Activated CD4-positive, alpha-beta memory T cell treated with anti-CD3 and anti-CD28 coated beads, Interleukin-2, amount 10 ng/mL, durations not matched to agents 7 days and 5 days (primary cell): ENCODE measurements at regions not wholly inside any gene's neighbourhood (a gene's known extent, or its start where the extent isn't known, plus 50 kb on each side); places are given as distances from the start of the nearest gene placed in this dataset.
"Not testable (repeated sequence)": the region's sequence is repeated elsewhere in the genome, so short reads cannot be mapped to it uniquely, and the experiment has no call there.

Source experiments
- CTCF ChIA-PET: fragments of 350-600 bp; sonication (Branson Sonifier 250); formaldehyde crosslinking; loops from one replicate; lab custom pipeline; 2021; ENCODE audit warnings: antibody characterized with exemption, inconsistent platforms; lab: Charles Lee
- POLR2A ChIA-PET: fragments of 350-600 bp; sonication (Branson Sonifier 250); formaldehyde crosslinking; loops from one replicate; lab custom pipeline; 2021; ENCODE audit warnings: antibody characterized with exemption; lab: Charles Lee
- DNase-seq: peaks from one replicate; pipeline ENCODE4 v3.0.0-alpha.2; 2020
- H3K27ac Mint-ChIP-seq: one replicate; pipeline ENCODE4 v1.8.0; 2021; ENCODE audit warnings: mild to moderate bottlenecking, mixed read lengths
- H3K27me3 Mint-ChIP-seq: one replicate; pipeline ENCODE4 v1.8.0; 2021; ENCODE audit warnings: mixed read lengths
- H3K36me3 Mint-ChIP-seq: one replicate; pipeline ENCODE4 v1.8.0; 2021; ENCODE audit warnings: low read depth, mixed read lengths
- H3K4me1 Mint-ChIP-seq: one replicate; pipeline ENCODE4 v1.8.0; 2021; ENCODE audit warnings: mixed read lengths
- H3K4me3 Mint-ChIP-seq: one replicate; pipeline ENCODE4 v1.8.0; 2021; ENCODE audit warnings: mild to moderate bottlenecking, mixed read lengths
- H3K9me3 Mint-ChIP-seq: one replicate; pipeline ENCODE4 v1.8.0; 2021; ENCODE audit warnings: mixed read lengths

DNA sequence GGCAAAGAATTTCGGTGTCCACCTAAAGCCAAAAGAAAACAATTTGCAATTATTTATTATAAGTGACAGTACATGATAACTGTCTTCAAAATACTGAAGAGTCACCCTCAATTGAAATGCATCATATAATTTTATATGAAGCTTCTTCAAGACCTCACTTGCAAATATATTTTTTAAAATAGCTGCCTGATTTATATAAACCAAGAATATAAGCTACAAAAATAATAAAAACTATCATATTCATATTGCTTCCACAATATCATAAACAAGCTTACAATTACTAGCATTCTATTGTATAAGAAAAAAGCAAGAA lies 144.1 kb downstream of the CETN3 start:
- no peaks in the 10 kb centered on the region for H3K9me3 Mint-ChIP-seq
- ChIA-PET CTCF (interaction anchor here (0.6 to 3.9 kb wide), 10 partner anchors 10 to 1539 kb away, joined by 3 to 42 read pairs (median 3); partner anchors contain the start of gene LYSMD3), POLR2A (no interaction called here)
- DNase-seq = no peak
- H3K27me3 Mint-ChIP-seq = no peaks in the 10 kb centered on the region
- H3K36me3 Mint-ChIP-seq = no peaks in the 10 kb centered on the region
- H3K4me3 Mint-ChIP-seq = no peak overlapping the region
- no peak overlapping the region for H3K27ac Mint-ChIP-seq
- H3K4me1 Mint-ChIP-seq = no peaks in the 10 kb centered on the region

DNA sequence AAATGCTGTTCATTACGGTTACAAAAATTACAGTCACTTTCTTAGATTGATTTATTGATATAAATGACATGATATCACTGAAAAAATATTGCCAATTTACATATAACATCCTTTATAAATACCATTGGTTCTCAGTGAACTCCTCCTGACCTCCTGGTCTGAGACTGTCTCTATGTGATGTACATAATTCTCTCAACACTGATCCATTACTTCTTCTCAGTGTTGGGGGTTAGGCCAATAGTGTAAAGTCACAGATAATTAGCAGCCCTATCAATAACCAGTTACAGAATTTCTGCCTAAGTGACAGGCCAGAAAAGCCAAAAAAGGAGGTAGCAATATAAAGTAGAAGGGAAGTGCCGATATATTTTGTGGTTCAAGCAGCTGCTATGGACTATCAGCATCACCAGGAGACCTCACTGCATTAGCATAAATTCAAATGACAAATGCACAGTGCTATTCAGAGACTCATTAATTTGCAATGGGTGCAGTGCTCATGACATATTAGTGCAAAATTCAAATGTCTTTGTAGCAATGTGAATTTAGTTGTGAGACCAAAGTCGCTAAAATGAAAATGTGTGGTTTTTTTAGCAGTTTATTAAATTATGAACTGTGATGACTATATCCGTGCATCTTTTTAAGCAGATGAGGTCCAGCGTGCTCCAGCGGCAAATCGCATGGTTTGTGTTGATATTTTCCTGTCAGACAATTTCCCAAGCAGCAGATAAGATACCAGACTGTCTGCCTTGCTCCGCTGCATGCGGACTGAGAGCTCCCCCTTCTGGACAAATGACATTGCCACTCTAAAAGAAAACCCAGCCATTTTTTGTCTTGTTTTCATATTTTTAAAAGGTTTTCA lies 144.6 kb downstream of the CETN3 start:
- Mint-ChIP-seq H3K27ac (no peak overlapping the region), H3K36me3 (no peaks in the 10 kb centered on the region), H3K4me3 (no peak overlapping the region), H3K9me3 (no peaks in the 10 kb centered on the region), H3K4me1 (no peaks in the 10 kb centered on the region), H3K27me3 (no peaks in the 10 kb centered on the region)
- CTCF ChIA-PET = interaction anchor here (0.8 to 3.9 kb wide), 9 partner anchors 26 to 1539 kb away, joined by 3 to 42 read pairs (median 3); partner anchors contain the start of gene LYSMD3
- POLR2A ChIA-PET = no interaction called here
- peak; percentile 45 for DNase-seq

DNA sequence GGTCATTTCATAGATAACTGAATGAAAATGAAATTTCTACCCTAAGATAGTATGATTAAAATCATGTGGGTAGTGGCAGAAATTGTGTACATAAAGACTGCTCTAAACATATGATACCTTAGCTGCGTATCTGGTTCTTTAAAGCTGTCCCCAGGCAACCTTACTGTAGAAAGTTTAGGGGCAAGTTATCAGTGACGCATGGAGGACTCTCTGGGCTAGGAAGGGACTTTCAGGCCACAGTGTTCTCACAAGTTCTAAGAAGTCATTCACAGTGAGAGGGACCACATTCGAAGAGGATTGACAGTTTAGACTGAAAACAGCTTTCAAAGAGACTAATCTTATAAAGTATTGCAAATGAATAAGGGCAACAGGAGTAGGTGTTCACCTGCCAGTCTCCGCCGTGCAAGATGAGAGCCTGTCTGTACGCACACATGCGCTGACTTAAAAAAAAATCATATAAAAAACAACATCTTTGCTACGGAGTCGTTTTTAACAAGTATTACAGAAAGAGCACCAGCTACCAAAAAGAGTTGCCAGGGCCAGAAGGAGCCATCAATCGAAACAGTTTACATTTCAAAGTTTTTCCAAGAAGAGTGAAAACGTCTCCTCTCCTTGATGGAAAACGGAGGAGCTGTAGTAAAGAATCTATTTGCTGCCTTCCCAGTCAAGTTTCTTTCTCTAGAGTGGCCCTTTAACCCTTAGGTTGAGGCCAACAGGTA lies 146.3 kb downstream of the CETN3 start:
- Mint-ChIP-seq H3K4me1 (no peaks in the 10 kb centered on the region), H3K36me3 (no peaks in the 10 kb centered on the region), H3K4me3 (no peak overlapping the region), H3K27me3 (no peaks in the 10 kb centered on the region), H3K27ac (no peak overlapping the region), H3K9me3 (no peaks in the 10 kb centered on the region)
- DNase-seq = no peak
- ChIA-PET POLR2A (no interaction called here), CTCF (interaction anchor here (0.6 to 3.9 kb wide), 3 partner anchors 155 to 1534 kb away, joined by 3 to 42 read pairs (median 4); no protein-coding TSS in a partner anchor)

DNA sequence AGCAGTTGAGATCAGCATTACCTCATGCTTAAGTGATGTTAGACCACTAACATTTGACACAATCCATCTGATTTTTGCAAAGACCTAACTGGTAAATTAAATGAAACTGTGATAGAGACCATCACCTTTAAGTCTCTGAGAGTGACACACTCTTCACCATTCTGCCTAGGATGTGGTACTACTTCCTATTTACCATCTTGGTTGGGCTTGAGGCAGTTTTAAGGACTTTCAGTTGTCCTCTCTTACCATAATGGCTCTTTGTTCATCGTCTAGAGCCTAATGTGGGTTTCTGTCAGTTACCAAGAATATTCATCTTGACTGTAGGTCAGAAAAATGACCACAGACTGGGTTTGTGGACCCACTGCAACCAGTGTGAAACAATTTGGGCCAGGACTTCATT lies 158.1 kb downstream of the CETN3 start:
- Mint-ChIP-seq H3K4me1 (no peaks in the 10 kb centered on the region), H3K27me3 (no peaks in the 10 kb centered on the region), H3K36me3 (no peaks in the 10 kb centered on the region), H3K9me3 (no peaks in the 10 kb centered on the region), H3K4me3 (no peak overlapping the region), H3K27ac (no peak overlapping the region)
- ChIA-PET CTCF (no interaction called here), POLR2A (no interaction called here)
- no peak for DNase-seq

DNA sequence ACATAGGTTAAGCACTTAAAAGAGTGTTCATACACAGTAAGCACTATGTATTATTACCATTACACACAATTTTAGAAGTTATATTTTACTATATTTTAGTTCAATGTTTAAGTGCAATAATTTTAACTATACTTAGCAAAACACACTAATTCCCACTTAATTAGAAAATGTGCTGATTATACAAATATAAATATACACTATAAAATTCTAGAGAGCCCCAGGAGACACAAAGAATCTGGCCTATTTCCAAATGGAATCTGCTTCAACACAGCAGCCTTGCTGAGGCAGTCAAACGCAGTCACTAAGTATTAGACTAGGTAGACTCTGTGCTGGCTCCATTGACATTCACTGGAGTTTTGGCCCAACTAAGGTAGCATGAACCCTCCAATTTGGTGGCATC lies 160.9 kb downstream of the CETN3 start:
- no peaks in the 10 kb centered on the region for H3K36me3 Mint-ChIP-seq
- H3K27ac Mint-ChIP-seq = no peak overlapping the region
- CTCF ChIA-PET = interaction anchor here (0.5 kb wide), 1 partner anchor 65 kb away, joined by 3 read pairs; no protein-coding TSS in a partner anchor
- no peak for DNase-seq
- no peaks in the 10 kb centered on the region for H3K27me3 Mint-ChIP-seq
- no peaks in the 10 kb centered on the region for H3K4me1 Mint-ChIP-seq
- POLR2A ChIA-PET = no interaction called here
- H3K9me3 Mint-ChIP-seq = no peaks in the 10 kb centered on the region
- no peak overlapping the region for H3K4me3 Mint-ChIP-seq

DNA sequence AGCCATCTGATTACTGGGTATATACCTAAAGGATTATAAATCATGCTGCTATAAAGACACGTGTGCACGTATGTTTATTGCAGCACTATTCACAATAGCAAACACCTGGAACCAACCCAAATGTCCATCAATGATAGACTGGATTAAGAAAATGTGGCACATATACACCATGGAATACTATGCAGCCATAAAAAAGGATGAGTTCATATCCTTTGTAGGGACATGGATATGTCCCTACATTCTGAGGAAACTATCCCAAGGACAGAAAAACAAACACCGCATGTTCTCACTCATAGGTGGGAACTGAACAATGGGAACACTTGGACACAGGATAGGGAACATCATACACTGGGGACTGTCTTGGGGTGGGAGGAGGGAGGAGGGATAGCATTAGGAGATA lies 165.7 kb downstream of the CETN3 start:
- H3K36me3 Mint-ChIP-seq, H3K27ac Mint-ChIP-seq, H3K27me3 Mint-ChIP-seq, POLR2A ChIA-PET, H3K4me1 Mint-ChIP-seq, DNase-seq, H3K9me3 Mint-ChIP-seq, H3K4me3 Mint-ChIP-seq, CTCF ChIA-PET: not testable (repeated sequence)

DNA sequence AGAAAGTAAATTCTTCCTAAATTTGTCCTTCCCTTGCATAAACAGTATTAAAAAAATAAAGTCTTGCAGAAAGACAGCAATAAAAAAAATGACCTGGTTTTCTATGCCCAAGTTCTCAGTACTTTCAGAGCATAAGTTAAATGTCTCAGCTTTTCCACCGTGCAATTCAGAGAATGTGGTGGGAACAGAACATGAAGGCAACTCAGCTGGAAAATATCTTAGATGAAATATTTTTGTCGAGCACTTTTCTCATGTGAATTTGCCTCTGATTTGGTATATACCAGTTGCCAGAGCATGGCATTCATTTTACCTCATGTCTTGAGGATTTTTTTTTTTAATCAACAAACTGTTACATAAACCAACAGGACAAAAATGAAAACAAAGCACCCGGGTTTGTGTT lies 176.1 kb downstream of the CETN3 start:
- CTCF ChIA-PET = no interaction called here
- H3K36me3 Mint-ChIP-seq = no peaks in the 10 kb centered on the region
- H3K4me3 Mint-ChIP-seq = no peak overlapping the region
- H3K27ac Mint-ChIP-seq = no peak overlapping the region
- no peaks in the 10 kb centered on the region for H3K4me1 Mint-ChIP-seq
- H3K9me3 Mint-ChIP-seq = no peaks in the 10 kb centered on the region
- DNase-seq = no peak
- POLR2A ChIA-PET = no interaction called here
- no peaks in the 10 kb centered on the region for H3K27me3 Mint-ChIP-seq

DNA sequence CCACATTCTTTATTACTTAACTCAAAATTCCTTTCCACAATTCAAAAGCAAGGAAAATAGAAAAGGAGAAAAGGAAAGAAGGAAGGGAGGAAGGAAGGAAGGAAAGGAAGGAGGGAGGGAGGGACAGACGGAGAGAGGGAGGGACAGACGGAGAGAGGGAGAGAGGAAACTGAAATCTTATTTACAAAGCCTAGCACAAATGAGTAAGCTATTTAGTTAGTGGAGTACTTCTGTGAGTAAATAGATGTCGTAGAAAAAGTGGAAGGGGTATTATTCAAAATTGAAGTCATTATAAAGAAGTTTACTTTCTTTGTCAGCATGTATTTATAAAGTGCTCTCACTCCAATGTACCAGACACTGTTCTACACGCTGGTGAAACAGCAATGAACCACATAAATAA lies 177.9 kb downstream of the CETN3 start:
- CTCF ChIA-PET = no interaction called here
- no peaks in the 10 kb centered on the region for H3K9me3 Mint-ChIP-seq
- POLR2A ChIA-PET = no interaction called here
- H3K4me3 Mint-ChIP-seq = no peak overlapping the region
- H3K36me3 Mint-ChIP-seq = no peaks in the 10 kb centered on the region
- H3K4me1 Mint-ChIP-seq = no peaks in the 10 kb centered on the region
- H3K27me3 Mint-ChIP-seq = no peaks in the 10 kb centered on the region
- H3K27ac Mint-ChIP-seq = no peak overlapping the region
- DNase-seq = no peak

DNA sequence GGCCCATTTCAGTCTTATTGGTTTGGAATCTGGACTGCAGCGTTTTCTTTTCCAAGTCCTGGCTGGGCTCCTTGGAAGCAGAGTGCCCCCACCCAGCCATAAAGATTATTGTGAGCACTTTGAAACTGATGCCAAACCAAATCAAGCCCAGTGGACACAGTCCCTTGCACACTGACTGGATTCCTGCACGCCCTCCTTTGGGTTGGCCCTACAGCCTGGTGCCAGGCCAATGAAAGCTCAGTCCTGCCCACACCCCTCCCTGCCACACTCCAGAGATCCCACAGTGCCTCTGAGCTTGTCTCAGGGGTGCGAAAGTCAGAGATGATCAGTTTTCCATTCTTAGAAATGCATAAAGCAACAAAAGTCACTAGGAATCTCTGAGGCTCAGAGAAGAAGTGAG lies 181.9 kb downstream of the CETN3 start:
- H3K36me3 Mint-ChIP-seq = no peaks in the 10 kb centered on the region
- no peak overlapping the region for H3K4me3 Mint-ChIP-seq
- DNase-seq = no peak
- no peaks in the 10 kb centered on the region for H3K4me1 Mint-ChIP-seq
- H3K27ac Mint-ChIP-seq = no peak overlapping the region
- ChIA-PET POLR2A (no interaction called here), CTCF (no interaction called here)
- H3K9me3 Mint-ChIP-seq = no peaks in the 10 kb centered on the region
- no peaks in the 10 kb centered on the region for H3K27me3 Mint-ChIP-seq

DNA sequence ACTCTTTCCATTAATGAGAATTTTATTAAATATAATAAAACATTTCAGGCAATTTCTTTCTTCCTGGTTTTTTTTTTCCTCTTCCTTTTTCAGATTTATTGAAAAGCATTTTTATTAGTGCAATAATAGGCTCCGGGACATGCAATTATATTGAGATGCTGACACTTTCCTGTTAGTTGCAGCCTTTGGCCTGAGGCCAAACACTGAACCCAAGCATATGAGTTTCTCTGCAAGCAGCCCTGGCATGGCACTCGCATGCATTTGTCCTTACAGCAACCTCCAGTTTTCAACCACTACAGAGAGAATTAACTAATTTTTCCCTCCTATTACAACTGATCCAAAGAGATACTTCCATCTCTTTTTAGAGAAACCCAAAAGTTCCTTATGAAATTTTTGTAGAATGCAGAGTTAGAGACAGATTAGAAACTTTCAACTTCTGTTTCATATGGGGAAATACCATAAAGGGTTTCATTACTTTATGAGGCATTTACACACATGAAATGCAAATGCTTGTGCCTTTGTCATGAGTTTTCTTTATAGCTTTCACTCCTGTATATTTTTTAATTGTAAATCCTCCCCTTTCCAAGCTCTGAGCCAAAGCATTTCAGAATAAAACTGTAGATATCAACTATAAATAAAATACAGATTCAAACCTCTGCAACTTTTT lies 183.0 kb downstream of the CETN3 start:
- ChIA-PET CTCF (no interaction called here), POLR2A (no interaction called here)
- H3K9me3 Mint-ChIP-seq = no peaks in the 10 kb centered on the region
- H3K27me3 Mint-ChIP-seq = no peaks in the 10 kb centered on the region
- H3K4me1 Mint-ChIP-seq = no peaks in the 10 kb centered on the region
- H3K4me3 Mint-ChIP-seq = no peak overlapping the region
- DNase-seq = no peak
- no peaks in the 10 kb centered on the region for H3K36me3 Mint-ChIP-seq
- H3K27ac Mint-ChIP-seq = no peak overlapping the region

DNA sequence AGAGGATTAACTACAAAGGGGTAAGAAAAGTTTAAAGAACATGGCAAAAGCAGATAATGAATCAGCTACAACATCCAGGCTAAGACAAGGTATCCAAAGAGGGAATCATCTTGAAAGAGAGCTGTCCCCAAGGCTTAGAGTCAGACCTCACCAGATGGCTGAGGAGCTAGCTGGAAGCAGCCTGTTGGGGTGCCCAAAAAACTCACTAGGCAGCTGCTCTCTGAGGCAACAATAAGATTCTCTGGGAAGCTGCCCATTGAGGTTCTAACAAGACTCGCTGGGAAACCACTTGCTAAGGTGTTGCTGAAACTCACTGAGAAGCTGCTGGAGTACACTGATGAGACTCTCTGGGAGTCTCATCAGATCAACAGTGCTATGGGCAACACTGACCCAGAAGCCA lies 185.2 kb downstream of the CETN3 start:
- Mint-ChIP-seq H3K27me3 (no peaks in the 10 kb centered on the region), H3K9me3 (no peaks in the 10 kb centered on the region), H3K4me3 (no peak overlapping the region), H3K36me3 (no peaks in the 10 kb centered on the region), H3K4me1 (no peaks in the 10 kb centered on the region), H3K27ac (no peak overlapping the region)
- POLR2A ChIA-PET = no interaction called here
- CTCF ChIA-PET = no interaction called here
- DNase-seq = no peak

DNA sequence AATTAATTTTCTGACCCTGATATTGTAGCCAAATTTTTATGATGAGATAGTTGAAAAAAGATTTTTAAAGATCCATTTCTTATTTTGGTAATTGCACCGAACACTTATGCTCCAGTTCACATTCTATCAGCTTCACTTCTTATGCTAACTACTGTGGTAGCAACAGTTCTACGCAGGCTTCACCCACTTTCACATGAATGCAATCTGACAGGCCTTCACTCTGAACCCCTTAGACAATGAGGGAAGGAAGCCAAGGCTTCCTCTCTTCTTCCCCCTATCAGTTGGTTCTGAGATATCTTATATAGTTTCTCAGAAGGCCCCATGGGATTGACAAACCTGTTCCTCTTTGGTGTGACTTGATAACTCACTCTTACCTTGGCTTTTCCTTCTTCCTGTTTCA lies 185.8 kb downstream of the CETN3 start:
- CTCF ChIA-PET = no interaction called here

DNA sequence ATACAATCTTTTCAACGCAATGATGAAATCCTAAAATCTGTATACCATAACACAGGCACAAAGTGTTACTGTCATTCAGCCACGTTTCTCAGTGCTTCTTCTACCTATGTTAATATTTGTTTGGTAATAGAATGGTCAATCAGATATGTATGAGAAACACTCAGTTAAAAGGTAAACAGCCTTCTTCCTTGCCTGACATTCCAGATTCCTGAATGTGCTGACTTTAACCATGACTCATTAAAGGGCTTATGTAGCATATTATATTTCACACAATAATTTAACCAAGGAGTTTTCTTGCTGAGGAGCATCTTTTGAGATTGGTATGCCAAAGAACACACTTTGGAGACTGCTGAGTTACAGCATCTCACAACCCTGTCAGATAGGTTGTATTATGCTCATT lies 187.6 kb downstream of the CETN3 start:
- no peaks in the 10 kb centered on the region for H3K27me3 Mint-ChIP-seq
- no peaks in the 10 kb centered on the region for H3K9me3 Mint-ChIP-seq
- ChIA-PET CTCF (no interaction called here), POLR2A (no interaction called here)
- H3K27ac Mint-ChIP-seq = no peak overlapping the region
- no peak for DNase-seq
- H3K36me3 Mint-ChIP-seq = no peaks in the 10 kb centered on the region
- no peak overlapping the region for H3K4me3 Mint-ChIP-seq
- H3K4me1 Mint-ChIP-seq = no peaks in the 10 kb centered on the region

More for the DNA sequence above, 185.8 kb downstream of the CETN3 start:
- no peak overlapping the region for H3K27ac Mint-ChIP-seq
- DNase-seq = no peak
- no peak overlapping the region for H3K4me3 Mint-ChIP-seq
- POLR2A ChIA-PET = no interaction called here
- no peaks in the 10 kb centered on the region for H3K4me1 Mint-ChIP-seq
- no peaks in the 10 kb centered on the region for H3K36me3 Mint-ChIP-seq
- H3K9me3 Mint-ChIP-seq = no peaks in the 10 kb centered on the region
- no peaks in the 10 kb centered on the region for H3K27me3 Mint-ChIP-seq
